ENCODE measurements at regions not wholly inside any gene's neighbourhood (a gene's known extent, or its start where the extent isn't known, plus 50 kb on each side); places are given as distances from the start of the nearest gene placed in this dataset.

DNA sequence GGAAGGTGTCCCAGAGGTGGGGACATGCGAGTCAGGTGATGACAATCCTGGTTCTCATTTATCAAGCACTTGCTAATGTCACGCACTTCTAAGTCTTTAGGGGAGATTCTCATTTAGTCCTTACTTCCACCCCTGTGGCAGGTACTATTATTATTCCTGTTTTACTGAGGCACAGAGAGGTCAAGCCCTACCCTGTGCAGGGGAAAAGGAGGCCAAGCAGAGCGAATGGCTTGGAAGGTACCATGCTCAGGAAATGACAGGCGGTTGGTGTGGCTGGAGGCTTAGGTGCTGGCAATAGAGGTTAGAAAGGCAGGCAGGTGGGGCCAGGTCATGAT lies 268.9 kb downstream of the UACA start:
- H3K9me3 ChIP-seq (replicated peaks; ENCODE audit: control insufficient read depth, insufficient read depth, low read depth, low read length) = no peaks in the 10 kb centered on the region
- no peaks in the 10 kb centered on the region for H3K79me2 ChIP-seq (ENCODE audit: control insufficient read depth, insufficient read depth, low read length)
- CTCF ChIA-PET (ENCODE audit: low intra/inter-chr PET ratio) = no interaction called here
- peaks cover 12 to 66% of the 10 kb centered on the region in 2 experiments; a peak in 4 of 5 replicates for H3K27me3 ChIP-seq (ENCODE audit: control insufficient read depth in 2 of 2, insufficient read depth in 2 of 2, low read length in 2 of 2)
- POLR2A ChIA-PET = no interaction called here
- H3K4me2 ChIP-seq (ENCODE audit: insufficient read depth, low read length) = no peak overlapping the region
- TF ChIP-seq PRDM10 (IDR thresholded peaks at IDR 0.05; ENCODE audit: partially characterized antibody) (peak; percentile 34), NRF1 (conservative IDR thresholded peaks at IDR 0.05 in 1 of 2, IDR thresholded peaks at IDR 0.05 in 1 of 2) (no peak)
- in situ Hi-C loops (cut with MboI) (loop anchor here (25.0 kb wide), 1 partner anchor 757 kb away; no protein-coding TSS in a partner anchor), intact Hi-C loops (cut with micrococcal nuclease) (no loop called here)
- no peaks in the 10 kb centered on the region for H3K9me1 ChIP-seq (ENCODE audit: control insufficient read depth, insufficient read depth, low read length)
- peaks cover 14% of the 10 kb centered on the region for H4K20me1 ChIP-seq (replicated peaks; ENCODE audit: control insufficient read depth, insufficient read depth, low read length)
- DNase-seq (ENCODE audit: extremely low read depth in 1 of 4, low spot score in 3 of 4) (no peak), ATAC-seq (no peak), FAIRE-seq (no peak)
- H3K4me1 ChIP-seq (replicated peaks in 1 of 2; ENCODE audit: control insufficient read depth in 2 of 2, insufficient read depth in 2 of 2, low read length in 2 of 2) = peaks cover 0 to 5% of the 10 kb centered on the region in 2 experiments; a peak in 3 of 5 replicates
- 1% methylated on average over 4 of the region's 4 CpGs for WGBS (ENCODE audit: insufficient coverage, low coverage, missing lambda C conversion rate)
- no TSS peak for BruUV-seq (replicated peaks)
- H3K4me3 ChIP-seq = no peak overlapping the region
- H3K27ac ChIP-seq (ENCODE audit: extremely low read depth, low read depth, low read length) = no peak overlapping the region
- H2AFZ ChIP-seq (ENCODE audit: low read depth, low read length) = no peak overlapping the region
- no peaks in the 10 kb centered on the region for H3K36me3 ChIP-seq (ENCODE audit: control insufficient read depth, insufficient read depth, low read length)
- no peak overlapping the region for H3K9ac ChIP-seq (ENCODE audit: insufficient read depth in 1 of 2, low read depth in 2 of 2, low read length in 2 of 2)
